ENCODE measurements at regions not wholly inside any gene's neighbourhood (a gene's known extent, or its start where the extent isn't known, plus 50 kb on each side); places are given as distances from the start of the nearest gene placed in this dataset.

DNA sequence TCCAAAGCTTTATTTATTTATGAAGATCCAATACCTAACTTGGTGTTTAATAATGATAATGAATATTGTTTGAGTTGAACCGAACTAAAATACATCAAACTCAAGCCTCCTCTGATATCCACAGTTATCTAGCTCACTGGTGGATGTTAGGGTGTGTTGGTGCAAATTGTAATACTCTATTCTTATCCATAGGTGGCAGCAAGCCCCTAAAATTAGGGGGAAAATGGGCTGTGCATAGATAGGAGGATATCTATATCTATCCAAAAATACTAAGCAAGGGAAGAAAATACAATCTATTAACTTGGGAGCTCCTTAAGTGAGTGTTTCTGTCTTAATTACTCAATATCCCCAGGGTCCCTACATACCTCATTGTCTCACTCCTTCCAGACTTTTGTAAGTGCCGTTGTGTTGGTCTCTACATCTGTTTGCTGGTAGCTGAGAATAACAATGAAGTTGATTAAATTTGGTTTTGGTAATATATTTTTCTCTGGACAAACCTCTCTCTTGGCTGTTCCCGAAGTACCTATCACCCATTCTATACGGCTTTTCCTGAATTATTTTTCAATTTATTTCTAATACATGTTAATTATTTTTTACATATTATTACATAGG is 55.0 kb upstream of the VWDE start:
- TF ChIP-seq, protein P1, sequence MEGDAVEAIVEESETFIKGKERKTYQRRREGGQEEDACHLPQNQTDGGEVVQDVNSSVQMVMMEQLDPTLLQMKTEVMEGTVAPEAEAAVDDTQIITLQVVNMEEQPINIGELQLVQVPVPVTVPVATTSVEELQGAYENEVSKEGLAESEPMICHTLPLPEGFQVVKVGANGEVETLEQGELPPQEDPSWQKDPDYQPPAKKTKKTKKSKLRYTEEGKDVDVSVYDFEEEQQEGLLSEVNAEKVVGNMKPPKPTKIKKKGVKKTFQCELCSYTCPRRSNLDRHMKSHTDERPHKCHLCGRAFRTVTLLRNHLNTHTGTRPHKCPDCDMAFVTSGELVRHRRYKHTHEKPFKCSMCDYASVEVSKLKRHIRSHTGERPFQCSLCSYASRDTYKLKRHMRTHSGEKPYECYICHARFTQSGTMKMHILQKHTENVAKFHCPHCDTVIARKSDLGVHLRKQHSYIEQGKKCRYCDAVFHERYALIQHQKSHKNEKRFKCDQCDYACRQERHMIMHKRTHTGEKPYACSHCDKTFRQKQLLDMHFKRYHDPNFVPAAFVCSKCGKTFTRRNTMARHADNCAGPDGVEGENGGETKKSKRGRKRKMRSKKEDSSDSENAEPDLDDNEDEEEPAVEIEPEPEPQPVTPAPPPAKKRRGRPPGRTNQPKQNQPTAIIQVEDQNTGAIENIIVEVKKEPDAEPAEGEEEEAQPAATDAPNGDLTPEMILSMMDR (IDR thresholded peaks at IDR 0.05), result peak in 1 of 3 experiments; percentile 30
- TF ChIP-seq POLR2A (IDR thresholded peaks at IDR 0.05) (no peak), POLR2AphosphoS5 (IDR thresholded peaks at IDR 0.05; ENCODE audit: insufficient read depth in 1 of 2, low read depth in 1 of 2) (no peak)
